ENCODE measurements at regions not wholly inside any gene's neighbourhood (a gene's known extent, or its start where the extent isn't known, plus 50 kb on each side); places are given as distances from the start of the nearest gene placed in this dataset.
A peak's percentile ranks its signal among the peaks of the same experiment; 100 is the strongest.

DNA sequence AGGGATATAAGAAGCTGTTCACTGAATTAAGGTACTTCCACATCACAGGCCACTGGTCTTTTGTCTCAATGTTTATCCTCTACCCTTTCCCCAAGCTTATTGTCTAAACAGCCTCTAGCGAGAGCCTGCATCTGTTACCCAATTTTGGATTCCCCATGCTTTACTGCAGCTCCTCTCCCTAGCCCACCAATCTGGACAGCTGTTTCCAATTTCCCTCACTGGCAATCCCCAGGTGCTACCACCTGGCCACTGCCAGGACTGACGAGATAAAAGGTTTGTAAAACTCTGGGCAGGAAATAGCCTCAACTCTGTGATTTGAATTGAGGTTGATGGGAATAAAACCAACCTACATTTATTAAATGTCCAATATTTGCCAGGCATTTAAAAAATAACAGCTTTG, 58.0 kb upstream of the TEX9 start:
- no peak for DNase-seq

- no peak for DNase-seq
These were observed 55.0 kb upstream of the RFX7 start for GRCh38 chr15:56298723-56299122.

GRCh38 chr15:56295433-56295832, 51.8 kb upstream of the RFX7 start:
- peak; percentile 18 for DNase-seq

- DNase-seq, result no peak
These were observed 50.0 kb upstream of the RFX7 start for GRCh38 chr15:56293495-56294292.
